GM23338 (cell line): ENCODE measurements at regions not wholly inside any gene's neighbourhood (a gene's known extent, or its start where the extent isn't known, plus 50 kb on each side); places are given as distances from the start of the nearest gene placed in this dataset.

Source experiments
- CREB1 ChIP-seq: fragments of 250-450 bp; sonication (Bioruptor Pico); IDR thresholded peaks from 2 replicates; pipeline ENCODE4 v1.5.0; 2020; ENCODE audit warnings: low read depth, mild to moderate bottlenecking, moderate library complexity
- CTCF ChIP-seq, 2 experiments: fragments of 200-600 bp in 1 of 2; sonication (generic) in 1 of 2; conservative IDR thresholded peaks; 2 replicates each; pipeline versions ENCODE4 v1.5.1 to v1.6.1; 2016 to 2017; ENCODE audit warnings: antibody characterized with exemption in 2 of 2, low read depth in 2 of 2, mild to moderate bottlenecking in 2 of 2, moderate library complexity in 1 of 2
- EZH2 ChIP-seq: fragments of 200-600 bp; sonication (generic); IDR thresholded peaks from one replicate; pipeline ENCODE4 v1.8.0; 2017; ENCODE audit warnings: antibody characterized with exemption, mild to moderate bottlenecking, low read depth; ENCODE audit not compliant: unreplicated experiment
- EZH2phosphoT487 ChIP-seq: fragments of 200-600 bp; sonication (generic); IDR thresholded peaks from one replicate; pipeline ENCODE4 v1.8.1; 2018; ENCODE audit warnings: antibody characterized with exemption; ENCODE audit not compliant: unreplicated experiment
- JUNB ChIP-seq: IDR thresholded peaks from one replicate; pipeline ENCODE4 v1.6.1; 2016; ENCODE audit warnings: antibody characterized with exemption; ENCODE audit not compliant: unreplicated experiment
- POLR2AphosphoS5 ChIP-seq: IDR thresholded peaks from 2 replicates; pipeline ENCODE4 v1.6.1; 2016; ENCODE audit warnings: antibody characterized with exemption, low read depth
- REST ChIP-seq: IDR thresholded peaks from one replicate; pipeline ENCODE4 v1.6.1; 2018; ENCODE audit warnings: antibody characterized with exemption; ENCODE audit not compliant: unreplicated experiment
- ZNF114 ChIP-seq: fragments of 250-450 bp; sonication (Bioruptor Pico); IDR thresholded peaks from 2 replicates; pipeline ENCODE4 v1.5.0; 2020; ENCODE audit warnings: mild to moderate bottlenecking, moderate library complexity
- TF ChIP-seq, protein P1 (sequence below): IDR thresholded peaks from 2 replicates; pipeline ENCODE4 v1.6.1; 2016; ENCODE audit warnings: antibody characterized with exemption

DNA sequence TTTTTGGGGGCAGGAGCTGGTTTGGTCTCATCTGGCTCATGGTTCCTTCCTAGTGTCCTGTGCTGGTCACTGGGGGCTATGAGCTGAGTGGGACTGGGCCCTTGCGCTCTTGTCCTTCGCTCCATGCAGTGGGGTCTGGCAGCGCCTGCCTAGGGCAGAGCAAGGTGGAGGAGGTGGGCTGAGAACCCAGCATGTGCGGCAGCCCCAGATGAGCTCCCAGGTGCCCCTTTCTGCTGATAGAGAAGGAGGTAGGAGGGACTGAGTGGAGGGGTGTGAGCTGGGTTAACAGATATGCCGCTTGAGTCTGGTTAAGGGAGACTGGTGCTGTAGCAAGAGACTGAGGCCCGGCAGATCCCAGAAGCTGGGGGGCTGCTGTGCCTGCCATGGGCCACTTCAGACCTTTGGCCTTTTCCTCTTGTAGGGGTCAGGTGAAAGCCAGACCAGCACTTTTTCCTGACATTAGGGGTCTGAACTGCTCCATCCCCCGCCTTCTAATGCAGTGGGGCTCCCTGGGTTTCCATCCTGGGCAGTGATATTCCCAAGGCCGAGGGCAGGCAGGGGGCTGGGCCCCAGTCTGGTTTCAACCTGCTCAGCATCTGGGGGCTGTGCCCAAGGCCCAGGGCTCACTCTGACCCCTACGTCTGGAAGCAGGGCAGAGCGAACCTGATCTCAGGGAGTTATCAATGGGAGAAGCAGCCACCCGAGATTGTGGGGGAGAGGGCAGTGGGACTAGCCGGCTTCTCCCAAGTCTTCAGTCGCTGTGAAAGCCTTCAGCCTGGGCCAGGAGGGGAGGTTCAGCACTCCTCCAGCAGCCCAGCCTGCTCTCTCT, 62.9 kb upstream of the PRR23C start:
- no peak for TF ChIP-seq CTCF (conservative IDR thresholded peaks at IDR 0.05; ENCODE audit: low read depth in 2 of 2)
- TF ChIP-seq POLR2AphosphoS5 = no peak
- no peak for TF ChIP-seq JUNB
- no peak for TF ChIP-seq ZNF114
- TF ChIP-seq, protein P1, sequence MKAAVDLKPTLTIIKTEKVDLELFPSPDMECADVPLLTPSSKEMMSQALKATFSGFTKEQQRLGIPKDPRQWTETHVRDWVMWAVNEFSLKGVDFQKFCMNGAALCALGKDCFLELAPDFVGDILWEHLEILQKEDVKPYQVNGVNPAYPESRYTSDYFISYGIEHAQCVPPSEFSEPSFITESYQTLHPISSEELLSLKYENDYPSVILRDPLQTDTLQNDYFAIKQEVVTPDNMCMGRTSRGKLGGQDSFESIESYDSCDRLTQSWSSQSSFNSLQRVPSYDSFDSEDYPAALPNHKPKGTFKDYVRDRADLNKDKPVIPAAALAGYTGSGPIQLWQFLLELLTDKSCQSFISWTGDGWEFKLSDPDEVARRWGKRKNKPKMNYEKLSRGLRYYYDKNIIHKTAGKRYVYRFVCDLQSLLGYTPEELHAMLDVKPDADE = no peak
- TF ChIP-seq EZH2 = no peak
- no peak for TF ChIP-seq CREB1
- TF ChIP-seq EZH2phosphoT487 = no peak
- TF ChIP-seq REST = no peak
